ENCODE measurements at regions not wholly inside any gene's neighbourhood (a gene's known extent, or its start where the extent isn't known, plus 50 kb on each side); places are given as distances from the start of the nearest gene placed in this dataset.

DNA sequence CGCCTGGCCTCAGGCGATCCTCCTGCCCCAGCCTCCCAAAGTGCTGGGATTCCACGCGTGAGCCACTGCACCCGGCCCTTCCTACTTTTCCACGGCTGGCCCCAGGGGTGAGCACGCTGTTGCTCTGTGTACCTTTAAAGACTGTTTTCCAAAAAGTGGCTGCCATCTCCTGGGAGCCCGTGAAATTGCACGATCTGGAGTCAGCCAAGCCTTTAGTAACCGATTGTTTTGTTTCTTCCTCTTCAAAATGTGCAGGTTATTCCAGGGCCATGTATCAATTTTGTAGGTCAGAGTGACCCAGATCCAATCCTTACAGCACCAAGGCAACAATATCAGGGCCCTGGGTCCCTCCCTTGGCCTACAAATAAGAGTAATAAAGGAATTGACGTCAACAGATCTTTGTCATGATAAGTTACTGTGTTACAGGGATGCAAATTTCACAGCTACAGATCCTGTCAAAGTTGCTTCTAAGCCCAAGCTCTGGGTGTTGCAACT, 135.6 kb upstream of the ZNF236 start:
- DNase-seq (ENCODE audit: extremely low spot score): no peak
- peak in 1 of 2 donors; percentile 27 for TF ChIP-seq POLR2AphosphoS5 (IDR thresholded peaks at IDR 0.05)
- TF ChIP-seq, protein P1, sequence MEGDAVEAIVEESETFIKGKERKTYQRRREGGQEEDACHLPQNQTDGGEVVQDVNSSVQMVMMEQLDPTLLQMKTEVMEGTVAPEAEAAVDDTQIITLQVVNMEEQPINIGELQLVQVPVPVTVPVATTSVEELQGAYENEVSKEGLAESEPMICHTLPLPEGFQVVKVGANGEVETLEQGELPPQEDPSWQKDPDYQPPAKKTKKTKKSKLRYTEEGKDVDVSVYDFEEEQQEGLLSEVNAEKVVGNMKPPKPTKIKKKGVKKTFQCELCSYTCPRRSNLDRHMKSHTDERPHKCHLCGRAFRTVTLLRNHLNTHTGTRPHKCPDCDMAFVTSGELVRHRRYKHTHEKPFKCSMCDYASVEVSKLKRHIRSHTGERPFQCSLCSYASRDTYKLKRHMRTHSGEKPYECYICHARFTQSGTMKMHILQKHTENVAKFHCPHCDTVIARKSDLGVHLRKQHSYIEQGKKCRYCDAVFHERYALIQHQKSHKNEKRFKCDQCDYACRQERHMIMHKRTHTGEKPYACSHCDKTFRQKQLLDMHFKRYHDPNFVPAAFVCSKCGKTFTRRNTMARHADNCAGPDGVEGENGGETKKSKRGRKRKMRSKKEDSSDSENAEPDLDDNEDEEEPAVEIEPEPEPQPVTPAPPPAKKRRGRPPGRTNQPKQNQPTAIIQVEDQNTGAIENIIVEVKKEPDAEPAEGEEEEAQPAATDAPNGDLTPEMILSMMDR (IDR thresholded peaks at IDR 0.05): peak; percentile 58 to 75 (median 59)
- no peak for TF ChIP-seq POLR2A (IDR thresholded peaks at IDR 0.05; ENCODE audit: low read depth)
- peak overlapping the region in 2 of 4 donors; percentile 23 to 36 for H3K27ac ChIP-seq (replicated peaks in 1 of 4)
- H3K27me3 ChIP-seq: peaks cover 0 to 27% (median 0%) of the 10 kb centered on the region in 4 donors
- no peaks in the 10 kb centered on the region for H3K9me3 ChIP-seq
- H3K36me3 ChIP-seq: no peaks in the 10 kb centered on the region
- intact Hi-C loops (cut with DNase I): loop anchor here (1.0 to 5.0 kb wide), 2 partner anchors 64 to 287 kb away; no protein-coding TSS in a partner anchor
- WGBS: 12% methylated on average over 10 of the region's 11 CpGs
- no peak overlapping the region for H3K4me3 ChIP-seq
- H3K4me1 ChIP-seq: peaks cover 3 to 13% (median 8%) of the 10 kb centered on the region in 4 donors

DNA sequence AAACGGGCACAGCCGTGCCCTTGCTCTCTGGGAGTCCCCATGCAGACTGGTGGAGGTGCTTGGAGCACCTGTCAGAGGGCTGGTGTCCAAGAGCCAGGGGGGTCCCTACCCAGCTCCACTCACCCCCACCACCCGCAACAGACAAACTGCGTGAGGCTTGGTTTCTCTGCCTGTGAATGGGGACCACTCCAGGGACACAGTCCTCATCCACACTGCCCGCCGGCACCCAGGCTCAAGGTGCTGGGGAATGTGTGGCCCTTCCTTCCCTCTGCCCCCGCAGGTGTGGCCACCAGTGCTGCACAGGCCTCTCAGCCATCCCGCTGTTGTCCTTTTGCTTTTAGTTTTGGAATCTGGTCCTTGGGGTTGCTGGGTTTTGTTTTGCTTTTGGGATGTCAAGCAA, 136.5 kb upstream of the ZNF236 start:
- H3K4me1 ChIP-seq: peaks cover 3 to 13% (median 8%) of the 10 kb centered on the region in 4 donors
- WGBS: 94% methylated on average over 4 of the region's 8 CpGs
- H3K27ac ChIP-seq (replicated peaks in 1 of 4): no peak overlapping the region
- intact Hi-C loops (cut with DNase I): loop anchor here (1.0 to 5.0 kb wide), 2 partner anchors 64 to 287 kb away; no protein-coding TSS in a partner anchor
- no peak overlapping the region for H3K4me3 ChIP-seq
- peaks cover 0 to 26% (median 0%) of the 10 kb centered on the region in 4 donors for H3K27me3 ChIP-seq
- no peak for DNase-seq (ENCODE audit: extremely low spot score)
- H3K36me3 ChIP-seq: no peaks in the 10 kb centered on the region
- no peaks in the 10 kb centered on the region for H3K9me3 ChIP-seq
- TF ChIP-seq EP300 (IDR thresholded peaks at IDR 0.05) (no peak), POLR2AphosphoS5 (IDR thresholded peaks at IDR 0.05) (no peak), POLR2A (IDR thresholded peaks at IDR 0.05; ENCODE audit: low read depth) (no peak)
- TF ChIP-seq, protein P1 (IDR thresholded peaks at IDR 0.05): no peak

- Histone ChIP-seq H3K27me3 (peaks cover 0 to 21% (median 0%) of the 10 kb centered on the region in 4 donors), H3K36me3 (no peaks in the 10 kb centered on the region), H3K4me3 (no peak overlapping the region), H3K27ac (replicated peaks in 1 of 4) (no peak overlapping the region), H3K4me1 (peaks cover 3 to 13% (median 8%) of the 10 kb centered on the region in 4 donors), H3K9me3 (no peaks in the 10 kb centered on the region)
- intact Hi-C loops (cut with DNase I): loop anchor here (5.0 kb wide), 1 partner anchor 63 kb away; no protein-coding TSS in a partner anchor
- DNase-seq (ENCODE audit: extremely low spot score): no peak
- TF ChIP-seq, protein P1 (IDR thresholded peaks at IDR 0.05): no peak
- TF ChIP-seq EP300 (IDR thresholded peaks at IDR 0.05) (no peak), POLR2A (IDR thresholded peaks at IDR 0.05; ENCODE audit: low read depth) (no peak)
- WGBS: 96% methylated on average over 7 of the region's 7 CpGs
Observed at GRCh38 chr18:76685402-76685801, 137.0 kb upstream of the ZNF236 start.

DNA sequence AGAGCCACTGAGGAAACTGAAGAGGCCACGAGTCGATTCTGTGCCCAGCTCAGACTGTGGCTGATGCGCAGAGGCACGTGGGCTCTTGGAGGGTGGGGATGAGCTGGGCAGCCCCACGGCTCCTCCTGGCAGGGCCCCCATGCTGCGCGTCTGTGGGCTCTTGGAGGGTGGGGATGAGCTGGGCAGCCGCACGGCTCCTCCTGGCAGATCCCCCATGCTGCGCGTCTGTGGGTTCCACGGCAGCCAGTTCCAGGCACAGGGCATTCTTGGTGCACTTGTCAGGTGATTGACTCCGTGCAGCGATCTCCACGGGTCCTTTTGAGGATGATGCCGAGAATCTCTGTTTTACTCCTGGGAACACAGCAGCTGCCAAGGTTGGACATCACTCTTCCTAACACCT, 138.1 kb upstream of the ZNF236 start:
- Histone ChIP-seq H3K4me3 (no peak overlapping the region), H3K36me3 (no peaks in the 10 kb centered on the region), H3K4me1 (peaks cover 3 to 13% (median 8%) of the 10 kb centered on the region in 4 donors), H3K27me3 (peaks cover 0 to 13% (median 0%) of the 10 kb centered on the region in 4 donors), H3K9me3 (no peaks in the 10 kb centered on the region), H3K27ac (replicated peaks in 1 of 4) (no peak overlapping the region)
- no peak for DNase-seq (ENCODE audit: extremely low spot score)
- intact Hi-C loops (cut with DNase I): no loop called here
- no peak for TF ChIP-seq EP300 (IDR thresholded peaks at IDR 0.05)
- no peak for TF ChIP-seq POLR2A (IDR thresholded peaks at IDR 0.05; ENCODE audit: low read depth)
- no peak for TF ChIP-seq POLR2AphosphoS5 (IDR thresholded peaks at IDR 0.05)
- TF ChIP-seq, protein P1 (IDR thresholded peaks at IDR 0.05): no peak
- WGBS: 92% methylated on average over 13 of the region's 16 CpGs

DNA sequence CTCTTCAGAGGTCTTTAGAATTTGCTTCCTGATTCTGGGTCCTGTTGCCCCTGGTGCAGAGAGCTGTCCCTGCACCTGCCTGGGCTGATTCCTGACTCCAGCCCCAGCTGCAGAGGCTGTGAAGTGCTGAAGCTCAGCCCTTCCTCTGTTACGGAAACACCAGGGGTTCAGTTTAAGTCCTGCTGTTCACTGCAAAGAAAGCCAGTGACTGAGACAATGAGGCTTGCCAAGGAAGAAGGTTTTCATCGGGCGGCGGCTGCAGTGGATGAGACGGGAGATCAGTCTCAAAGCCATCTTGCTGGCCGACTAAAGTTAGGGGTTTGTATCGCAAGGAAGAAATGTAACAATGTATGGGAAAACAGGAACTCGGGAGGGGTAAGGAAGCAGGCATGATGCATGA, 142.4 kb upstream of the ZNF236 start:
- WGBS: 71% methylated on average over 8 of the region's 8 CpGs
- no peaks in the 10 kb centered on the region for H3K4me1 ChIP-seq
- no peak for TF ChIP-seq EP300 (IDR thresholded peaks at IDR 0.05)
- no peak for TF ChIP-seq POLR2AphosphoS5 (IDR thresholded peaks at IDR 0.05)
- no peak for TF ChIP-seq POLR2A (IDR thresholded peaks at IDR 0.05; ENCODE audit: low read depth)
- TF ChIP-seq, protein P1 (IDR thresholded peaks at IDR 0.05): no peak
- H3K4me3 ChIP-seq: no peak overlapping the region
- no peak overlapping the region for H3K27ac ChIP-seq (replicated peaks in 1 of 4)
- H3K9me3 ChIP-seq: no peaks in the 10 kb centered on the region
- H3K27me3 ChIP-seq: peaks cover 0 to 5% (median 0%) of the 10 kb centered on the region in 4 donors
- intact Hi-C loops (cut with DNase I): no loop called here
- no peak for DNase-seq (ENCODE audit: extremely low spot score)
- H3K36me3 ChIP-seq: no peaks in the 10 kb centered on the region
